Fibroblast of the aortic adventitia (primary cell): ENCODE measurements at regions not wholly inside any gene's neighbourhood (a gene's known extent, or its start where the extent isn't known, plus 50 kb on each side); places are given as distances from the start of the nearest gene placed in this dataset.
"Not testable (repeated sequence)": the region's sequence is repeated elsewhere in the genome, so short reads cannot be mapped to it uniquely, and the experiment has no call there.

Source experiments
- DNase-seq: peaks from one replicate; pipeline ENCODE4 v3.0.0-alpha.2; 2010; ENCODE audit warnings: low read depth
- H3K4me3 ChIP-seq: 2 replicates; pipeline ENCODE4 v1.5.1; 2011; ENCODE audit warnings: low read depth, mild to moderate bottlenecking, control low read depth, low read length, moderate library complexity

DNA sequence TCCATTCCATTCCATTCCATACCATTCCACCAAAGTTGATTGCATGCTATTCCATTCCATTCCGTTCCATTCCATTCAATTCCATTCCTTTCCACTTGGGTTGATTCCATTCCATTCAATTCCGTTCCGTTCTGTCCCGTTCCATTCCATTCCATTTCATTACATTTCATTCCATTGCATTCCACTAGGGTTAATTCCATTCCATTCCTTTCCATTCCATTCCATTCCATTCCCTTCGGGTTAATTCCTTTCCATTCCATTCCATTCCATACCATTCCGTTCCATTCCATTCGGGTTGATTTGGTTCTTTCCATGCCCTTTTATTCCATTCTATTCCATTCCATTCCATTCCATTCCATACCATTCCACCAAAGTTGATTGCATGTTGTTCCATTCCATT, 131.9 kb downstream of the CWH43 start:
- H3K4me3 ChIP-seq, DNase-seq: not testable (repeated sequence)

DNA sequence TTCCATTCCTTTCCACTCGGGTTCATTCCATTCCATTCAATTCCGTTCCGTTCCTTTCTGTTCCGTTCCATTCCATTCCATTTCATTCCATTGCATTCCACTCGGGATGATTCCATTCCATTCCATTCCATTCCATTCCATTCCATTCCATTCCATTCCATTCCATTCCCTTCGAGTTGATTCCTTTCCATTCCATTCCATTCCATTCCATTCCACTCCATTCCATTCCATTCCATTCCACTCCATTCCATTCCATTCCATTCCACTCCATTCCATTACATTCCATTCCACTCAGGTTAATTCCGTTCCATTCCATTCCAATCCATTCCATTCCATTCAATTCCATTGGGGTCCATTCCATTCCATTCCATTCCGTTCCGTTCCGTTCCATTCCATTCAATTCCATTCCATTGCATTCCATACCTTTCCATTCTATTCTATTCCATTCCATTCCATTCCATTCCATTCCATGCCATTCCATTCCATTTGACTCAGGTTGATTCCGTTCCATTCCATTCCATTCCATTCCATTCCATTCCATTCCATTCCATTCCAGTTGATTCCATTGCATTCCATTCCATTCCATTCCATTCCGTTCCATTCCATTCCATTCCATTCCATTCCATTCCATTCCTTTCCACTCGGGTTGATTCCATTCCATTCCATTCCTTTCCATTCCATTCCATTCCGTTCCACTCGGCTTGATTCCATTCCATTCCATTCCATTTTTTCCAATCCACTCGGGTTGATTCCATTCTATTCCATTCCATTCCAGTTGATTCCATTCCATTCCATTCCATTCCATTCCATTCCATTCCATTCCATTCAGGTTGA, 132.5 kb downstream of the CWH43 start:
- H3K4me3 ChIP-seq, DNase-seq: not testable (repeated sequence)

DNA sequence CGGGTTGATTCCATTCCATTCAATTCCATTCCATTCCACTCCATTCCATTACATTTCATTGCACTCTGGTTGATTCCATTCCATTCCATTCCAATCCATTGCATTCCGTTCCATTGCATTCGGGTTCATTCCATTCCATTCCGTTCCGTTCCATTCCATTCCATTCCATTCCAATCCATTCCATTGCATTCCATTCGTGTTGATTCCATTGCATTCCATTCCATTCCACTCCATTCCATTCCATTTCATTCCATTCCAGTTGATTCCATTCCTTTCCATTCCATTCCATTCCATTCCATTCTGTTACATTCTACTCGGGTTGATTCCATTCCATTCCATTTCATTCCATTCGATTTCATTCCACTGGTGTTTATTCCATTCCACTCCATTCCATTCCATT, 133.3 kb downstream of the CWH43 start:
- DNase-seq, H3K4me3 ChIP-seq: not testable (repeated sequence)

DNA sequence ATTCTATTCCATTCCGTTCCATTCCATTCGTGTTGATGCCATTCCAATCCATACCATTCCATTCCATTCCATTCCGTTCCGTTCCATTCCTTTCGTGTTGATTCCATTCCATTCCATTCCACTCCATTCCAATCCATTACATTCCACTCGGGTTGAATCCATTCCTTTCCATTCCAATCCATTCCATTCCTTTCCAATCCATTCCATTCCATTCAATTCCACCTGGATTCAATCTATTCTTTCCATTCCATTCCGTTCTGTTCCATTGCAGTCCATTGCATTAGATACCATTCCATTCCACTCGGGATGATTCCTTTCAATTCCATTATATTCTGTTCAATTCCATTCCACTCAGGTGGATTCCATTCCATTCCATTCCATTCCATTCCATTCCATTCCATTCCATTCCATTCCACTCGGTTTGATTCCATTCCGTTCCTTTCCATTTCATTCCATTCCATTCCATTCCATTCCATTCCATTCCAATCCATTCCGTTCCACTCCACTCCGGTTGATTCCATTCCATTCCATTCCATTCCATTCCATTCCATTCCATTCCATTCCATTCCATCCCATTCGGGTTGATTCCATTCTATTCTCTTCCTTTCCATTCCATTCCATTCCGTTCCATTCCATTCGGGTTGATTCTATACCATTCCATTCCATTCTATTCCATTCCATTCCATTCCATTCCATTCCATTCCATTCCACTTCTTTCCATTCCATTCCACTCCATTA, 134.1 kb downstream of the CWH43 start:
- not testable (repeated sequence) for H3K4me3 ChIP-seq
- peak; percentile 44 for DNase-seq

DNA sequence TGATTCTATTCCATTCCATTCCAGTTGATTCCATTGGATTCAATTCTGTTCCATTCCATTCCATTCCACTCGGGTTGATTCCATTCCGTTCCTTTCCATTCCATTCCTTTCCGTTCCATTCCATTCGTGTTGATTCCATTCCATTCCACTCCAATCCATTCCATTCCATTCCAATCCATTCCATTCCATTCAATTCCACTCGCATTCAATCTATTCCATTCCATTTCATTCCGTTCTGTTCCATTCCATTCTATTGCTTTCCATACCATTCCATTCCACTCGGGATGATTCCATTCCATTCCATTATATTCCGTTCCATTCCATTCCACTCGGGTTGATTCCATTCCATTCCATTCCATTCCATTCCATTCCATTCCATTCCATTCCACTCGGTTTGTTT, 134.7 kb downstream of the CWH43 start:
- DNase-seq, result peak; percentile 54
- not testable (repeated sequence) for H3K4me3 ChIP-seq

DNA sequence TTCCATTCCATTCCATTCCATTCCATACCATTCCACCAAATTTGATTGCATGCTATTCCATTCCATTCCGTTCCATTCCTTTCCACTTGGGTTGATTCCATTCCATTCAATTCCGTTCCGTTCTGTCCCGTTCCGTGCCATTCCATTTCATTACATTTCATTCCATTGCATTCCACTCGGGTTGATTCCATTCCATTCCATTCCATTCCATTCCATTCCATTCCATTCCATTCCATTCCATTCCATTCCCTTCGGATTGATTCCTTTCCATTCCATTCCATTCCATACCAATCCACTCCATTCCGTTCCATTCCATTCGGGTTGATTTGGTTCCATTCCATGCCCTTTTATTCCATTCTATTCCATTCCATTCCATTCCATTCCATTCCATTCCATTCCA, 140.4 kb downstream of the CWH43 start:
- not testable (repeated sequence) for DNase-seq, H3K4me3 ChIP-seq

DNA sequence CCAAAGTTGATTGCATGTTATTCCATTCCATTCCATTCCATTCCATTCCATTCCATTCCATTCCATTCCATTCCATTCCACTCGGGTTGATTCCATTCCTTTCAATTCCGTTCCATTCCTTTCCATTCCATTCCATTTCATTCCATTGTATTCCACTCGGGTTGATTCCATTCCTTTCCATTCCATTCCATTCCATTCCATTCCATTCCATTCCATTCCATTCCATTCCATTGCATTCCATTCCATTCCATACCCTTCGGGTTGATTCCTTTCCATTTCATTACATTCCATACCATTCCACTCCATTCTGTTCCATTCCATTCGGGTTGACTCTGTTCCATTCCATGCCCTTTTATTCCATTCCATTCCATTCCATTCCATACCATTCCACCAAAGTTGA, 140.8 kb downstream of the CWH43 start:
- not testable (repeated sequence) for DNase-seq, H3K4me3 ChIP-seq

DNA sequence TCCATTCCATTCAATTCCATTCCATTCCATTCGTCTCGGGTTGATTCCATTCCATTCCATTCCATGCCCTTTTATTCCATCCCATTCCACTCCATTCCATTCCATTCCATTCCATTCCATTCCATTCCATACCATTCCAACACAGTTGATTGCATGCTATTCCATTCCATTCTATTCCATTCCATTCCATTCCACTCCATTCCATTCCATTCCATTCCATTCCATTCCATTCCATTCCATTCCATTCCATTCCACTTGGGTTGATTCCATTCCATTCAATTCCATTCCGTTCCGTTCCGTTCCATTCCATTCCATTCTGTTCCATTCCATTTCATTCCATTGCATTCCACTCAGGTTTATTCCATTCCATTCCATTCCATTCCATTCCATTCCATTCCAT, 143.3 kb downstream of the CWH43 start:
- DNase-seq, H3K4me3 ChIP-seq: not testable (repeated sequence)

DNA sequence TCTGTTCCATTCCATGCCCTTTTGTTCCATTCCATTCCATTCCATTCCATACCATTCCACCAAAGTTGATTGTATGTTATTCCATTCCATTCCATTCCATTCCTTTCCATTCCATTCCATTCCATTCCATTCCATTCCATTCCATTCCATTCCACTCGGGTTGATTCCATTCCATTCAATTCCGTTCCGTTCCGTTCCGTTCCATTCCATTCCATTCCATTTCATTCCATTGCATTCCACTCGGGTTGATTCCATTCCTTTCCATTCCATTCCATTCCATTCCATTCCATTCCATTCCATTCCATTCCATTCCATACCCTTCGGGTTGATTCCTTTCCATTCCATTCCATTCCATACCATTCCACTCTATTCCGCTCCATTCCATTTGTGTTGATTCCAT, 143.8 kb downstream of the CWH43 start:
- DNase-seq, result not testable (repeated sequence)

DNA sequence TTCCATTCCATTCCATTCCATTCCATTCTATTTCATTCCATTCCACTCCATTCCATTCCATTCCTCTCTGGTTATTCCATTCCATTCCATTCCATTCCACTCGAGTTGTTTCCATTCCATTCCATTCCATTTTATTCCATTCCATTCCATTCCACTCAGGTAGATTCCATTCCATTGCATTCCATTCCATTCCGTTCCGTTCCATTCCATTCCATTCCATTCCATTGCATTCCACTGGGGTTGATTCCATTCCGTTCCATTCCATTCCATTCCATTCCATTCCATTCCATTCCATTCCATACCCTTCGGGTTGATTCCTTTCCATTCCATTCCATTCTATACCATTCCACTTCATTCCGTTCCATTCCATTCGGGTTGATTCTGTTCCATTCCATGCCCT, 144.6 kb downstream of the CWH43 start:
- H3K4me3 ChIP-seq, DNase-seq: not testable (repeated sequence)

More for the DNA sequence above, 143.8 kb downstream of the CWH43 start:
- H3K4me3 ChIP-seq, result not testable (repeated sequence)

DNA sequence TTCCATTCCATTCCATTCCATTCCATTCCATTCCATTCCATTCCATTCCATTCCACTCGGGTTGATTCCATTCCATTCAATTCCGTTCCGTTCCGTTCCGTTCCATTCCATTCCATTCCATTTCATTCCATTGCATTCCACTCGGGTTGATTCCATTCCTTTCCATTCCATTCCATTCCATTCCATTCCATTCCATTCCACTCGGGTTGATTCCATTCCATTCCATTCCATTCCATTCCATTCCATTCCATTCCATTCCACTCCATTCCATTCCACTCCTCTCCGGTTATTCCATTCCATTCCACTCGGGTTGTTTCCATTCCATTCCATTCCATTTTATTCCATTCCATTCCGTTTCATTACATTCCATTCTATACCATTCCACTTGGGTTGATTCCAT, 151.0 kb downstream of the CWH43 start:
- DNase-seq, H3K4me3 ChIP-seq: not testable (repeated sequence)

DNA sequence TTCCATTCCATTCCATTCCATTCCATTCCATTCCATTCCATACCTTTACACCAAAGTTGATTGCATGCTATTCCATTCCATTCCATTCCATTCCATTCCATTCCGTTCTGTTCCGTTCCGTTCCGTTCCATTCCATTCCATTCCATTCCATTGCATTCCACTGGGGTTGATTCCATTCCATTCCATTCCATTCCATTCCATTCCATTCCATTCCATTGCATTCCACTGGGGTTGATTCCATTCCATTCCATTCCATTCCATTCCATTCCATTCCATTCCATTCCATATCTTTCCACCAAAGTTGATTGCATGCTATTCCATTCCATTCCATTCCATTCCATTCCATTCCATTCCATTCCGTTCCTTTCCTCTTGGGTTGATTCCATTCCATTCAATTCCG, 151.9 kb downstream of the CWH43 start:
- DNase-seq, H3K4me3 ChIP-seq: not testable (repeated sequence)

DNA sequence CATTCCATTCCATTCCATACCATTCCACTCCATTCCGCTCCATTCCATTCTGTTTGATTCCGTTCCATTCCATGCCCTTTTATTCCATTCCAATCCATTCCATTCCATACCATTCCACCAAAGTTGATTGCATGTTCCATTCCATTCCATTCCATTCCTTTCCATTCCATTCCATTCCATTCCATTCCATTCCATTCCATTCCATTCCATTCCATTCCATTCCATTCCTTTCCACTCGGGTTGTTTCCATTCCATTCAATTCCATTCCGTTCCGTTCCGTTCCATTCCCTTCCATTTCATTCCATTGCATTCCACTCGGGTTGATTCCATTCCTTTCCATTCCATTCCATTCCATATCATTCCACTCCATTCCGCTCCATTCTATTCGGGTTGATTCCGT, 152.7 kb downstream of the CWH43 start:
- not testable (repeated sequence) for H3K4me3 ChIP-seq, DNase-seq

DNA sequence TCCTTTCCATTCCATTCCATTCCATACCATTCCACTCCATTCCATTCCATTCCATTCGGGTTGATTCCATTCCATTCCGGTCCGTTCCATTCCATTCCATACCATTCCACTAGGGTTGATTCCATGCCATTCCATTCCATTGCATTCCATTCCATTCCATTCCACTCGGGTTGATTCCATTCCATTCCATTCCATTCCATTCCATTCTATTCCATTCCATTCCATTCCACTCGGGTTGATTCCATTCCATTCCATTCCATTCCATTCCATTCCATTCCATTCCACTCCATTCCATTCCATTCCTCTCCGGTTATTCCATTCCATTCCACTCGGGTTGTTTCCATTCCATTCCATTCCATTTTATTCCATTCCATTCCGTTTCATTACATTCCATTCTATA, 153.4 kb downstream of the CWH43 start:
- H3K4me3 ChIP-seq, DNase-seq: not testable (repeated sequence)

DNA sequence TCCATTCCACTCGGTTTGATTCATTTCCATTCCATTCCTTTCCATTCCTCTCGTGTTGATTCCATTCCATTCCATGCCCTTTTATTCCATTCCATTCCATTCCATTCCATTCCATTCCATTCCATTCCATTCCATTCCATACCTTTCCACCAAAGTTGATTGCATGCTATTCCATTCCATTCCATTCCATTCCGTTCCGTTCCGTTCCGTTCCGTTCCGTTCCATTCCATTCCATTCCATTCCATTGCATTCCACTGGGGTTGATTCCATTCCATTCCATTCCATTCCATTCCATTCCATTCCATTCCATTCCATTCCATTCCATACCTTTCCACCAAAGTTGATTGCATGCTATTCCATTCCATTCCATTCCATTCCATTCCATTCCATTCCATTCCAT, 154.3 kb downstream of the CWH43 start:
- not testable (repeated sequence) for DNase-seq, H3K4me3 ChIP-seq

DNA sequence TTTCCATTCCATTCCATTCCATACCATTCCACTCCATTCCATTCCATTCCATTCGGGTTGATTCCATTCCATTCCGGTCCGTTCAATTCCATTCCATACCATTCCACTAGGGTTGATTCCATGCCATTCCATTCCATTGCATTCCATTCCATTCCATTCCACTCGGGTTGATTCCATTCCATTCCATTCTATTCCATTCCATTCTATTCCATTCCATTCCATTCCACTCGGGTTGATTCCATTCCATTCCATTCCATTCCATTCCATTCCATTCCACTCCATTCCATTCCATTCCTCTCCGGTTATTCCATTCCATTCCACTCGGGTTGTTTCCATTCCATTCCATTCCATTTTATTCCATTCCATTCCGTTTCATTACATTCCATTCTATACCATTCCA, 155.9 kb downstream of the CWH43 start:
- DNase-seq, H3K4me3 ChIP-seq: not testable (repeated sequence)

DNA sequence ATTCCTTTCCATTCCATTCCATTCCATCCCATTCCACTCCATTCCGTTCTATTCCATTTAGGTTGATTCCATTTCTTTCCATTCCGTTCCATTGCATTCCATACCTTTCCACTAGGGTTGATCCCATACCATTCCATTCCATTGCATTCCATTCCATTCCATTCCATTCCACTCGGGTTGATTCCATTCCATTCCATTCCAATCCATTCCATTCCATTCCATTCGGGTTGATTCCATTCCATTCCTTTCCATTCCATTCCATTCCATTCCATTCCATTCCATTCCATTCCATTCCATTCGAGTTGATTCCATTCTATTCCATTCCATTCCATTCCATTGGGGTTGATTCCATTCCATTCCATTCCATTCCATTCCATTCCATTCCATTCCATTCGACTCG, 161.1 kb downstream of the CWH43 start:
- DNase-seq, H3K4me3 ChIP-seq: not testable (repeated sequence)

DNA sequence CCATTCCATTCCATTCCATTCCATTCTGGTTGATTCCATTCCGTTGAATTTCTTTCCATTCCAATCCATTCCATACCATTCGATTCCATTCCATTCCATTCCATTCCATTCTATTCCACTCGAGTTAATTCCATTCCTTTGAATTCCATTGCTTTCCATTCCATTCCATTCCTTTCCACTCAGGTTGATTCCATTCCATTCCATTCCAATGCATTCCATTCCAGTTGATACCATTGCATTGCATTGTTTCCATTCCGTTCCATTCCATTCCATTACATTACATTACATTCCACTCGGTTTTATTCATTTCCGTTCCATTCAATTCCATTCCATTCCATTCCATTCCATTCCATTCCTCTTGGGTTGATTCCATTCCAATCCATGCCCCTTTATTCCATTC, 161.5 kb downstream of the CWH43 start:
- peak; percentile 36 for DNase-seq
- not testable (repeated sequence) for H3K4me3 ChIP-seq

DNA sequence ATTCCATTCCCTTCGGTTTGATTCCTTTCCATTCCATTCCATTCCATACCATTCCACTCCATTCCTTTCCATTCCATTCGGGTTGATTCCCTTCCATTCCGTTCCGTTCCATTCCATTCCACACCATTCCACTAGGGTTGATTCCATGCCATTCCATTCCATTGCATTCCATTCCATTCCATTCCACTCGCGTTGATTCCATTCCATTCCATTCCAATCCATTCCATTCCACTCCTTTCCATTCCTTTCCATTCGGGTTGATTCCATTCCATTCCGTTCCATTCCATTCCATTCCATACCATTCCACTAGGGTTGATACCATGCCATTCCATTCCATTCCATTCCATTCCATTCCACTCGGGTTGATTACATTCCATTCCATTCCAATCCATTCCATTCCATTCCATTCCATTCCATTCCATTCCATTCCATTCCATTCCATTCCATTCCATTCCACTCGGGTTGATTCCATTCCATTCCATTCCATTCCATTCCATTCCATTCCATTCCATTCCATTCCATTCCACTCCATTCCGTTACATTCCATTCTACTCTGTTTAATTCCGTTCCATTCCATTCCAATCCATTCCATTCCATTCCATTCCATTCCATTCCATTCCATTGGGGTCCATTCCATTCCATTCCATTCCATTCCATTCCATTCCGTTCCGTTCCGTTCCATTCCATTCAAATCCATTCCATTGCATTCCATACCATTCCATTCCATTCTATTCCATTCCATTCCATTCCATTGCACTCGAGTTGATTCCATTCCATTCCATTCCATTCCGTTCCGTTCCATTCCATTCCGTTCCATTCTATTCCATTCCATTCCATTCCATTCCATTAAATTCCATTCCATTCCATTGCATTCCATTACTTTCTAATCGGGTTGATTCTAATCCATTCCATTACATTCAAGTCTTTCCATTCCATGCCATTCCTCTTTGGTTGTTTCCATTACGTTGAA, 163.2 kb downstream of the CWH43 start:
- peak; percentile 85 for DNase-seq
- not testable (repeated sequence) for H3K4me3 ChIP-seq
